B cell (primary cell): ENCODE measurements at regions not wholly inside any gene's neighbourhood (a gene's known extent, or its start where the extent isn't known, plus 50 kb on each side); places are given as distances from the start of the nearest gene placed in this dataset.

Experiments used
- ATAC-seq: fragments of 200-7000 bp; cut with Tn5 transposase; one replicate; pipeline ENCODE4 v1.10.0; 2021; ENCODE audit warnings: low read depth, mild to moderate bottlenecking, moderate number of reproducible peaks, moderate library complexity
- CTCF ChIA-PET: fragments of 350-600 bp; sonication (Branson Sonifier 250); formaldehyde crosslinking; loops from one replicate; lab custom pipeline; 2021; ENCODE audit warnings: antibody characterized with exemption, inconsistent platforms; lab: Charles Lee
- POLR2A ChIA-PET: fragments of 350-600 bp; sonication (Branson Sonifier 250); formaldehyde crosslinking; loops from one replicate; lab custom pipeline; 2021; ENCODE audit warnings: antibody characterized with exemption; lab: Charles Lee
- DNase-seq: peaks from one replicate; pipeline ENCODE4 v3.0.0; 2013
- H2AFZ ChIP-seq: 2 replicates; pipeline ENCODE4 v1.6.1; 2012; ENCODE audit warnings: mild to moderate bottlenecking, low read depth, low read length; ENCODE audit not compliant: insufficient read depth, poor library complexity, severe bottlenecking
- H3K27ac ChIP-seq, 2 donors: 1 replicate in 1 of 2; 2 replicates in 1 of 2; pipeline ENCODE4 v1.5.1; 2012 to 2013; ENCODE audit warnings: low read length in 2 of 2, mild to moderate bottlenecking in 2 of 2, moderate library complexity in 1 of 2
- H3K27me3 ChIP-seq, 4 experiments: fragments of 200-600 bp in 1 of 4; sonication (generic) in 1 of 4; replicated peaks in 1 of 4; 1 replicate in 2 of 4; 2 replicates in 2 of 4; pipeline versions ENCODE4 v1.6.1 to v1.7.0; 2013 to 2016; ENCODE audit warnings: low read length in 3 of 4, mild to moderate bottlenecking in 2 of 4, mixed read lengths in 1 of 4, moderate library complexity in 1 of 4; ENCODE audit not compliant: insufficient read depth in 4 of 4, control insufficient read depth in 3 of 4; ENCODE audit errors: control extremely low read depth in 1 of 4
- H3K36me3 ChIP-seq, 2 experiments: replicated peaks in 1 of 2; 1 replicate in 1 of 2; 2 replicates in 1 of 2; pipeline versions ENCODE4 v1.6.1 to v1.7.1; 2013; ENCODE audit warnings: low read length in 1 of 2; ENCODE audit not compliant: insufficient read depth in 2 of 2, control insufficient read depth in 1 of 2; ENCODE audit errors: control extremely low read depth in 1 of 2, extremely low read depth in 1 of 2
- H3K4me1 ChIP-seq, 2 donors: fragments of 200-600 bp in 1 of 2; sonication (generic) in 1 of 2; 1 replicate in 1 of 2; 2 replicates in 1 of 2; pipeline versions ENCODE4 v1.5.1 to v1.6.1; 2013 to 2017; ENCODE audit warnings: low read length in 2 of 2; ENCODE audit not compliant: control insufficient read depth in 2 of 2, insufficient read depth in 2 of 2
- H3K4me2 ChIP-seq: replicated peaks from 2 replicates; pipeline ENCODE3; 2012; ENCODE audit warnings: mild to moderate bottlenecking, low read depth, low read length; ENCODE audit not compliant: poor library complexity, severe bottlenecking
- H3K4me3 ChIP-seq, 5 experiments: fragments of 200-600 bp in 1 of 5; sonication (generic) in 1 of 5; 1 replicate in 3 of 5; 2 replicates in 2 of 5; pipeline versions ENCODE4 v1.5.1 to v1.7.0; 2011 to 2016; ENCODE audit warnings: low read length in 4 of 5, mild to moderate bottlenecking in 4 of 5, low read depth in 2 of 5, control low read depth in 1 of 5, moderate library complexity in 1 of 5; ENCODE audit not compliant: insufficient read depth in 1 of 5; ENCODE audit errors: control extremely low read depth in 1 of 5, extremely low read depth in 1 of 5
- H3K79me2 ChIP-seq: fragments of 200-600 bp; sonication (generic); one replicate; pipeline ENCODE4 v1.6.0; 2016; ENCODE audit warnings: low read length; ENCODE audit not compliant: control insufficient read depth, insufficient read depth
- H3K9ac ChIP-seq: fragments of 200-600 bp; sonication (generic); 2 replicates; pipeline ENCODE4 v1.6.1; 2017; ENCODE audit warnings: mild to moderate bottlenecking, low read length, moderate library complexity
- H3K9me3 ChIP-seq, 3 donors: one replicate each; pipeline versions ENCODE4 v1.6.1 to v1.7.1; 2013; ENCODE audit warnings: low read length in 2 of 3; ENCODE audit not compliant: control insufficient read depth in 2 of 3, insufficient read depth in 1 of 3; ENCODE audit errors: control extremely low read depth in 1 of 3
- H4K20me1 ChIP-seq: 2 replicates; pipeline ENCODE4 v1.6.0; 2012; ENCODE audit warnings: mild to moderate bottlenecking, low read length; ENCODE audit not compliant: insufficient read depth, control insufficient read depth, poor library complexity, severe bottlenecking
- H3K27ac Mint-ChIP-seq: one replicate; pipeline ENCODE4 v1.8.0; 2021; ENCODE audit warnings: mixed read lengths
- H3K27me3 Mint-ChIP-seq: one replicate; pipeline ENCODE4 v1.8.0; 2021; ENCODE audit warnings: mixed read lengths
- H3K4me1 Mint-ChIP-seq: one replicate; pipeline ENCODE4 v1.8.0; 2021; ENCODE audit warnings: mixed read lengths
- H3K4me3 Mint-ChIP-seq: one replicate; pipeline ENCODE4 v1.8.0; 2021; ENCODE audit warnings: mixed read lengths
- H3K9me3 Mint-ChIP-seq: one replicate; pipeline ENCODE4 v1.8.0; 2022; ENCODE audit warnings: mixed read lengths; ENCODE audit not compliant: insufficient read depth
- CTCF ChIP-seq: fragments of 200-600 bp; IDR thresholded peaks from one replicate; pipeline ENCODE4 v1.8.0; 2022; ENCODE audit warnings: antibody characterized with exemption, mild to moderate bottlenecking
- EZH2 ChIP-seq: IDR thresholded peaks from 2 replicates; pipeline ENCODE4 v1.6.1; 2012; ENCODE audit warnings: borderline replicate concordance, low read depth, mild to moderate bottlenecking, moderate library complexity, low read length; ENCODE audit not compliant: insufficient read depth, poor library complexity, severe bottlenecking
- WGBS: methylation state at CpG from one replicate; pipeline ENCODE4 v1.1.5; 2013; ENCODE audit warnings: missing lambda C conversion rate; ENCODE audit not compliant: insufficient coverage; 5-methylcytosine and 5-hydroxymethylcytosine counted together
- intact Hi-C: fragments of 100-400 bp; cut with micrococcal nuclease; formaldehyde crosslinking; loops from one replicate; pipeline ENCODE4 v1.10.0; 2022

GRCh38 chr12:124627956-124628355 lies 60.5 kb upstream of the NCOR2 start:
- no peaks in the 10 kb centered on the region for H3K36me3 ChIP-seq
- WGBS, result 89% methylated on average over 1 of the region's 3 CpGs
- H3K4me2 ChIP-seq, result no peak overlapping the region
- no peak overlapping the region for H2AFZ ChIP-seq
- H3K9me3 ChIP-seq, result peaks cover 0 to 9% (median 0%) of the 10 kb centered on the region in 3 donors
- POLR2A ChIA-PET, result no interaction called here
- H3K27me3 ChIP-seq, result no peaks in the 10 kb centered on the region
- intact Hi-C loops, result no loop called here
- no peak for TF ChIP-seq EZH2
- no peak for TF ChIP-seq CTCF
- H3K27me3 Mint-ChIP-seq, result peaks cover 4% of the 10 kb centered on the region
- H3K4me3 ChIP-seq, result no peak overlapping the region
- H3K79me2 ChIP-seq, result no peaks in the 10 kb centered on the region
- H4K20me1 ChIP-seq, result no peaks in the 10 kb centered on the region
- H3K27ac ChIP-seq, result no peak overlapping the region
- no peaks in the 10 kb centered on the region for H3K4me1 ChIP-seq
- DNase-seq, result no peak
- no peaks in the 10 kb centered on the region for H3K9me3 Mint-ChIP-seq
- no peak for ATAC-seq
- CTCF ChIA-PET, result no interaction called here
- H3K9ac ChIP-seq, result no peak overlapping the region
- no peak overlapping the region for H3K4me3 Mint-ChIP-seq
- no peak overlapping the region for H3K27ac Mint-ChIP-seq
- H3K4me1 Mint-ChIP-seq, result no peaks in the 10 kb centered on the region

GRCh38 chr12:124626971-124627411 lies 59.6 kb upstream of the NCOR2 start:
- H3K9me3 ChIP-seq, result peaks cover 0 to 16% (median 0%) of the 10 kb centered on the region in 3 donors
- H3K9me3 Mint-ChIP-seq, result no peaks in the 10 kb centered on the region
- intact Hi-C loops, result no loop called here
- H3K4me1 Mint-ChIP-seq, result no peaks in the 10 kb centered on the region
- no peak overlapping the region for H3K4me3 ChIP-seq
- H3K4me2 ChIP-seq, result no peak overlapping the region
- H3K27me3 Mint-ChIP-seq, result no peaks in the 10 kb centered on the region
- H3K4me3 Mint-ChIP-seq, result no peak overlapping the region
- no peaks in the 10 kb centered on the region for H3K27me3 ChIP-seq
- DNase-seq (no peak), ATAC-seq (no peak)
- no peak overlapping the region for H3K27ac ChIP-seq
- H3K36me3 ChIP-seq, result no peaks in the 10 kb centered on the region
- H3K9ac ChIP-seq, result no peak overlapping the region
- no peaks in the 10 kb centered on the region for H4K20me1 ChIP-seq
- CTCF ChIA-PET, result no interaction called here
- WGBS, result 100% methylated on average over 1 of the region's 5 CpGs
- H3K4me1 ChIP-seq, result no peaks in the 10 kb centered on the region
- no peak overlapping the region for H3K27ac Mint-ChIP-seq
- TF ChIP-seq EZH2, result no peak
- TF ChIP-seq CTCF, result no peak
- POLR2A ChIA-PET, result no interaction called here
- no peak overlapping the region for H2AFZ ChIP-seq
- H3K79me2 ChIP-seq, result no peaks in the 10 kb centered on the region
